Suprapubic skin (tissue), 4 donors: ENCODE measurements at regions not wholly inside any gene's neighbourhood (a gene's known extent, or its start where the extent isn't known, plus 50 kb on each side); places are given as distances from the start of the nearest gene placed in this dataset.

Source experiments
- EP300 ChIP-seq: sonication (generic); formaldehyde crosslinking; IDR thresholded peaks from one replicate; pipeline ENCODE4 v1.6.1; 2017; ENCODE audit warnings: antibody characterized with exemption
- POLR2A ChIP-seq, 2 donors: fragments of 450-650 bp; IDR thresholded peaks; one replicate each; pipeline ENCODE4 v1.6.1; 2017; ENCODE audit warnings: antibody characterized with exemption in 2 of 2, mild to moderate bottlenecking in 2 of 2, moderate library complexity in 2 of 2
- POLR2AphosphoS5 ChIP-seq, 3 donors: sonication (generic); formaldehyde crosslinking; IDR thresholded peaks; one replicate each; pipeline ENCODE4 v1.6.1; 2017; ENCODE audit warnings: antibody characterized with exemption in 3 of 3
- TF ChIP-seq, protein P1 (sequence below), 2 donors: fragments of 200-600 bp in 1 of 2; fragments of 450-650 bp in 1 of 2; sonication (generic) in 1 of 2; IDR thresholded peaks; one replicate each; pipeline ENCODE4 v1.5.1; 2016 to 2019; ENCODE audit warnings: antibody characterized with exemption in 2 of 2, mild to moderate bottlenecking in 1 of 2, moderate library complexity in 1 of 2

DNA sequence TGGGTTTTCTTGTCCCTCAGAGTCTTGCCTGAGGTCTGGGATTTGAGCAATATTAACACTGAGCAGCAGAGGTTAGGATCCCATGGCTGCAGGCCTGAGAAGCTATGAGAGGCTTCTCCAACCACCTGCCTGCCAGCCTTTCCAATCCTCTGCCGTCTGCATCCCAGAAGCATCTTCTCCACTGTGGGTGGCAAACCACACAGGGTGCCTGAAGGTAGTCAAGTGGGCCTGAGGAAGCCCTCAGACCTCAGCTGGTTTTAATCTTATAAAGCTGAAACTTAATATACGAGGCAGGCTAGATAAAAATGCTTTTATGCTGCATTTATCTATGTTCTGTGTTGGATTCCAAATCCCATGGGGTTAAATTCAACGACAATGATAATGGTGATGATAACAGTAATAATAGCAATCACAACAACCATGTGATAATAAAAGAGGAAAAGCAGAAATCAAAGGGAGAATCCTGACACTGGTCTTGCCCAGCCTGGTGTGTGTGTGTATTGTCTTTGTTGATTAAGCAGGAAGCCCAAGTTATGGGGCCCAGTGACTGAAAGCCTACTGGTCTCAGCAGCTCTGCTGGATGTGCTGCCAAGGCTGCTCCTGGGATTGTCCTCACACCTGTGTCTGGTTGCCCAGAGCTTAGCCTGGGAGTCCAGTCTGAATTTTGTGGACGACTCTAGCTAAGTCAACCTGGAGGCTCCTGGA is 59.7 kb upstream of the LDAH start:
- TF ChIP-seq, protein P1, sequence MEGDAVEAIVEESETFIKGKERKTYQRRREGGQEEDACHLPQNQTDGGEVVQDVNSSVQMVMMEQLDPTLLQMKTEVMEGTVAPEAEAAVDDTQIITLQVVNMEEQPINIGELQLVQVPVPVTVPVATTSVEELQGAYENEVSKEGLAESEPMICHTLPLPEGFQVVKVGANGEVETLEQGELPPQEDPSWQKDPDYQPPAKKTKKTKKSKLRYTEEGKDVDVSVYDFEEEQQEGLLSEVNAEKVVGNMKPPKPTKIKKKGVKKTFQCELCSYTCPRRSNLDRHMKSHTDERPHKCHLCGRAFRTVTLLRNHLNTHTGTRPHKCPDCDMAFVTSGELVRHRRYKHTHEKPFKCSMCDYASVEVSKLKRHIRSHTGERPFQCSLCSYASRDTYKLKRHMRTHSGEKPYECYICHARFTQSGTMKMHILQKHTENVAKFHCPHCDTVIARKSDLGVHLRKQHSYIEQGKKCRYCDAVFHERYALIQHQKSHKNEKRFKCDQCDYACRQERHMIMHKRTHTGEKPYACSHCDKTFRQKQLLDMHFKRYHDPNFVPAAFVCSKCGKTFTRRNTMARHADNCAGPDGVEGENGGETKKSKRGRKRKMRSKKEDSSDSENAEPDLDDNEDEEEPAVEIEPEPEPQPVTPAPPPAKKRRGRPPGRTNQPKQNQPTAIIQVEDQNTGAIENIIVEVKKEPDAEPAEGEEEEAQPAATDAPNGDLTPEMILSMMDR (IDR thresholded peaks at IDR 0.05), result no peak
- TF ChIP-seq POLR2A (IDR thresholded peaks at IDR 0.05), result no peak
- TF ChIP-seq POLR2AphosphoS5 (IDR thresholded peaks at IDR 0.05), result no peak
- TF ChIP-seq EP300, result no peak
